IPS DF 19.7 (cell line): ENCODE measurements at regions not wholly inside any gene's neighbourhood (a gene's known extent, or its start where the extent isn't known, plus 50 kb on each side); places are given as distances from the start of the nearest gene placed in this dataset.
"Not testable (repeated sequence)": the region's sequence is repeated elsewhere in the genome, so short reads cannot be mapped to it uniquely, and the experiment has no call there.

Experiments used
- DNase-seq: peaks from one replicate; pipeline ENCODE4 v3.0.0-alpha.2; 2013; ENCODE audit warnings: low read depth, low spot score

DNA sequence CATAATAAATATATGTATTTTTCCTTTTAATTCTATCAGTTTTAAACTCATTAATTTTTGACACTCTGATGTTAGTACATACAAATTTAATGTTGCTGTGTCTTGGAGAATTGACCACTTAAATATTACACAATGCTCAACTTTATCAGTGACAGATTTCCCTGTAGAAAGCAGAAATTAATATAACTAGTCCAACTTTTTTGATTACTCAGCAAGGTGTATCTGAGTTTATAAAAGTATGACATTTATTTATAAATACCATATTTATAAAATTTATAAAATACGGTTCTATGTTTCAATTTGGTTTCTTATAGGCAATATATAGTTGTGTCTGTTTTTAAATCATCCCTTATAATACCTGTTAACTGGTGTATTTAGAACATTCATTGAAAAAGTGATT is 350.0 kb upstream of the EYS start:
- no peak for DNase-seq

DNA sequence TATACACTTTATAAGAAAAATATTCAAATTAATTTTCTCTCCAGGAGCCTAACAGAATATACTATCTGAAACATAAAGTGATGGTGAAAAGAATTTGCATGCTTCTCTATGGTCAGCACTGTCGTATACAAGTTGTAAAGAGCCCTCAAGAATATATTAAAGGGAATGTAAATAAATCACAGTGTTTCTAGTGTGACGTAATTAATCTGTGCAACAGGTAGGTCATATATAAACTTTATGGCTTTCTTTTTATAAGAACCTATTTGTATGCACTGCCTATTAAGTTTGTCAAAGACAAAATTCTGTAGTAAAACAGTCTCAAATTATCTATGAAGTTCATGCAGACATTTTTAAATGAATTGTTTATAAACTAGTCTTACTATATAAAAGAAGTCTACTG is 347.9 kb upstream of the EYS start:
- no peak for DNase-seq

DNA sequence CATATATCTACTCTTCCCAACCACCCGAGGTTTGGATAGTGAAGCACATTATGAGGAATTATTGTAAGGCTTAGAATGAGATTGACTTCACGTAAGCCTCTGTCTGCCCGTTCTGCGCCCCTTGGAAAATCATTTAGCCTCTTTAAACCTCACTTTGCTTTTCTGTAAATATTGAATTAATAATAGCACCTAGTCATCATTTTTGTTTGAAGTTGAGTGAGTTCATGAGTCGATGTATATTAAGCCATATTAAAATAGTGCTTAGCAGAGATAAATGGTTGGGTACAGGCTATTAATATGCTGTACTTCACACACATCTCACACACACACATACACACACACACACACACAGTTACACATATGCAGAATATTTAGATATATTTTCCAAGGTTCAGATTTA is 344.8 kb upstream of the EYS start:
- DNase-seq = no peak

DNA sequence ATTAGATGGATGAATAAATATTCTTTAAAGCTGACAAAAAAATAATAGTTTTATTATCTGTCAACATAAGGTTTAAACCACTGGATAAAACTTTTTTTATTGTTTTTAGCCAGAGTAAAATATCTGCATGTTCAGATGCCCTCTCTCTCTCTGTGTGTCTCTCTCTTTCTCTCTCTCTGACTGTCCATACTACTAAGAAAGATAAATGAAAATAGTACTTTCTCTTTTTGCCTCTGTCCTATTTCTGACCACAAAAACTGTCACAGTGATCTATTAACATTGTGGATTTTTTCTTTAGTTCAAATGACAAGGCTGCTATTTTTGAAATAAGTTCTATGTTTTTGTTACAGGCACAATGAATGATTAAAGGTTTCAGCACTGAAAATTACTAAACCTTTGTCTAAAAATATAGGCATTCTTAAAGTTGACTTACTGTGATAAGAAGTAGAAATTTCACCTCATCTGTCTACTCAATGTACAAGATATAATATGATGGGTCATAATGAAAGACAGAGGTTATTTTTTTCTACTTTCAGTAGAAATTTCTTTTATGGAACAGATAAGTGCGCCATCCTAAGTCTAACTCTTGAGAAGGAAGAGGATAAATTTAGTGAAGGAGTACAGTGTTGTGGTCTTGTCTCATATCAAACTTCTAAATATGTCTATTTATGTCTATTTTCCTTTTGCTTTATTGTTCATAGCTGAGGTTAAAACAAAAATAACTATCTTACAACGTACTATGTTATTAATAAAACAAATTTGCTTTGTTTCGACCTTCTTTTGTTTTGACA is 341.9 kb upstream of the EYS start:
- DNase-seq = no peak

DNA sequence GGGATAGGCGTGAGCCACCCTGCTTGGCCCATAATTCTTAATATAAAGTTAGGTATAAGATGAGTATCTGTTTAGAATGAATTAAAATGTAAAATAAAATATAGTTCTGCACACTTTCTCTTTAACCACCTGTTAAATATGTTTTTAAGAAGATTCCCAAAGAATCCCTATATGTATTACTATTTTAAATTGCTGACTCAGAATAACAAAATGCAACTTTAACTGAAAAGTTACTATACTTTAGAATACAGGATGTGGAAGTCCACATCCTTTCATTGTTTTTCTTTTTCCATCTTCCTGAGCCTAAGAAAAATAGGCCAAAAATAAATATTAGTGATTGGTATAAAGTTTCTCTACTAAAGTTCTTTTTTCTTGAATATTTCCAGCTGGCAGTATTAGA is 325.6 kb upstream of the EYS start:
- no peak for DNase-seq

DNA sequence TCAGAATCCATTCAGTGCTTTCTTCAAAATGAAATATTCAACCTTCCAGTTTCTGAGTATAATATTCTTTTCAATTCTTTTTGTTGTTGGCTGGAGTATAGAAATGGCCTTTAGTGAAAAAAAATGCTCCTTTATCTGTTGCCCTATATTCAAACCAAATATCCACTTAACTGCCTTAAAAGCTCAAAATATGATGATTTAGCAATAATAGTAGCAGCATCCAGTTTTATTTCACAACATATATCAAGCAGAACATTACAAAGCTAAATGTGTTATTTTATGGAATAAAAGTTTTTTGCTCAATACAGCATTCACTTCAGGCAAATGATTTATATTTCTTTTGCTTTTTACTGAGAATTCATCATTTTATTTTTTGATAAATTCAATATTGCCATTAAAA is 322.4 kb upstream of the EYS start:
- DNase-seq = no peak

DNA sequence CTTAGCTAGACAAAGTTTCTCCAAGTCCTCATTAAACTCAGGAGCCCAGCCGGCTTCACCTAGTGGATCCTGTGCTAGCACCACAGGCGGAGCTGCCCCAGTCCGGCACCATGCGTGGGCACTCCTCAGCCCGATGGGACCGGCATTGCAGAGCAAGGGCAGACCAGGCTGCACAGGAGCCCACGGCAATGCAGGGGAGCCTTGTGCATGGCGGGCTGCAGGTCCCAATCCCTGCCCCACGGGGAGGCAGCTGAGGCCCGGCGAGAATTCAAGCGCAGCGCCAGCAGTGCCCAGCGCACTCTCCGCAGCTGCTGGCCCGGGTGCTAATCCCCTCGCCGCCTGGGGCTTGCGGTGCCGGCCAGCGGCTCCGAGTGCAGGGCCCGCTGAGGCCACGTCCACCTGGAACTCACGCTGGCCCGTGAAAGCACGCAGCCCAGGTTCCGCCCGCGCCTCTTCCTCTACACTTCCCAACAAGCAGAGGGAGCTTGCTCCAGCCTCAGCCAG is 292.3 kb upstream of the EYS start:
- DNase-seq = no peak

DNA sequence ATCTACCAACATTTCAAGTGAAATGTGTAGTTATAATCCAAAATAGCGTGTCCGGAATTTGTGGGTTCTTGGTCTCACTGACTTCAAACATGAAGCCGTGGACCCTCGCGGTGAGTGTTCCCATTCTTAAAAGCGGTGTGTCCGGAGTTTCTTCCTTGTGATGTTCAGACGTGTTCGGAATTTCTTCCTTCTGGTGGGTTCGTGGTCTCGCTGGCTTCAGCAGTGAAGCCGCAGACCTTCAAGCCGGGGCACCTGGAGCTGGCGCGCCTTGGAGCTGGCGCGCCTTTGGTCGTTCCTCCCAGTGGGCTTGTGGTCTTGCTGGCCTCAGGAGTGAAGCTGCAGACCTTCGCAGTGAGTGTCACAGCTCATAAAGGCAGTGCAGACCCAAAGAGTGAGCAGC is 291.5 kb upstream of the EYS start:
- no peak for DNase-seq

DNA sequence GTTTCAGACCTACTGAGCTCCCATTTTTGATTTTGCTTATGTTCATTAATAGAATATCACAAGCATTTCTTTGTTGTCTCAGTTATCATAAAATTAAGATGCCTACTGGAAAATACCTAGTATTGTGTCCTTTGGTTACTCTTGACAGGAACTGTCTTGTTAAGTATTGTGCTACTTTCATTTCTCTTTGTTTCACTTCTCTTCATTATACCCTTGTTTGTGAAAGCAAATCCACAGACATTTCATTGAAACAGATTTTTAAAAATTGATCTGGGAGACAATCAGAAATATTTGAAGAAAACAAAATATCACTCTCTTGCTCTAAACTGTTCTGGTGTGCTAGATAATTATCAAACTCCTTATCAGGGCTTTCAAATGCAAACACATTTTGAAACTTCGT is 290.5 kb upstream of the EYS start:
- DNase-seq = no peak

DNA sequence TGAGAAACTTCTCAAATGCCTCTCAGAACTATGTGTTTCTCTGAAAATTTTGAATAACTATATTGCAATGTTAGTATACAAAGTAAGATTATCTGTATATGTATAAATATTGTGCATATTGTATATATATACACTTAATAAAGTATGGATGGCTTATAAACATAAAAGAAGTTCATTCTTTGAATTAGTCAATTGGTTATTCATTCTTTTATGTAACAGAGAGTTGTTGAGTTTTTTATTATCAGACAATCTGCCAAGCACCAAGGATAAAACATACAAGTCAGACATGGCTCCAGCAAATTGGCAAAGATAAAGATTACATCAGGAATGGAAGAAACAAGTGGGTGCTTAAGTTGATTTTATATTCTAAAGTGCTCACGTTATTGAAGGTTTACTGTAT is 289.1 kb upstream of the EYS start:
- no peak for DNase-seq

DNA sequence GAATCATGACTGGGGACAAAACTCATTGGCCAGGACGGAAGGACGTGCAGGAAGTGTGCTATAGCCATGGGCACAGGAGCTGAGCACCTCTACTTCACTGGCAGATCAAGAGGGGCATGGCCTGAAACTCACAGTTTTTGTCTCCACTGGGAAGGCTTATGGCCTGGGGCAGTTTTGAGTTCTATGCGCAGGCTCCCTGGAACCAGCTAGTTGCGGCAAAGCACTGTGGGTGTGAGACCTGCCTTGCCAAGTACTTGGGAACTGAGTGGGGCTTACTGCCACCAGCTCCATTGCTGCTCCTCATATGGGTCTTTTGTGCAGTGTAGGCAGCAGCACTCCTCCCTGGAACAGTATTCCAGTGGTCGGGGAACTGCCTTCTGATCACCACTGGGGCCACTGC is 282.6 kb upstream of the EYS start:
- DNase-seq = no peak

DNA sequence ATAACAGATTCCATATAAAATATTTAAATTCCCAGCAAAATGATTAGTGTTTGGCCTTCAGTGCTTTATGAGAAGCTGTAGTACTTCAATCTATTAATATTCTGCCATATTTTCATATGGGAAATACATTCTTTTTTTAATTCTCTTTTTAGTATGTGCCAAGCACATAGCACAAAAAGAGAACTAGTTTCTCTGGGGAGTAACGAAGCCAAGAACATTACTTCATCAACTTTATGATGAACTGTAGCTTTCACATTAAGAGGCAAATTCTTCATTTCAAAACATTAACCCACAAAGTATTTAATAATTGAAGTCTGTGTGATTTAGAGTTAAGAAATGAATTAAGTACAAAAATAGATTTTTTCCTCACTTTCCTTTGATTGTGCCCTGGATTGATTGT is 281.0 kb upstream of the EYS start:
- DNase-seq = no peak

DNA sequence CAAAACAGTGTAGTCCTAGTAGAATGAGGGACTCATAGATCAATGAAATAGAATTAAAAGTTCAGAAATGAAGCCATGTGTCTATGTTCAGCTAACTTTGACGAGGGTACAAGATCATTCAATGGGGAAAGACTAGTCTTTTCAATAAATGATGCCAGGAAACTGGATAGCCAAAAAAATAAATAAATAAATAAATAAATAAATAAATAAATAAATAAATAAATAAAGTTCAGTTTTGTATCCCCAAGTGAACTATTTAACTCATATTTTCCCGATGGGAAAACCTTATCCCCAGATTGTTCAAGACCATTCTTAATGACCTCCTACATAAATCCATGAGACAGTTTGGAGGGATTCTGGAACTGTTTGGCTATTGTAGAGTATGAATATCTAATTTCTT is 277.1 kb upstream of the EYS start:
- DNase-seq = no peak

DNA sequence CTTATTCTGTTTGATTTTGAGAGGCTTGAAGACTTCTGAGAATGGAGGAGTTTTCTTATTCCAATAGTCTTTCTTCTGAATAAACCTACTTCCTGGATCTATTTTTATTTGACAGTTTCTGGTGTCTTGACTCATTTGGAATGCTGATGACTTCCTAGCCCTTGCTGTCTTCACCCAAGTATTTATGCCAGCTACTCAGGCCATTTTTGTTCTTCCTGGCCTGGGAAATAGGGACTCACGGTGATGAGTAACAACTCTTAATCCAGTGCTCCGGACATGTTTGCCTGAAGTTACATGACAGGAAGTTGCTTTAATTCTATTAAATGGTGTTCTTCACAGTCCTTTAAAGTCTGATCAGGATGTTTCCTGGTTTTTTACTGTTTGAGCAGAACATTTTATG is 272.1 kb upstream of the EYS start:
- DNase-seq = no peak

DNA sequence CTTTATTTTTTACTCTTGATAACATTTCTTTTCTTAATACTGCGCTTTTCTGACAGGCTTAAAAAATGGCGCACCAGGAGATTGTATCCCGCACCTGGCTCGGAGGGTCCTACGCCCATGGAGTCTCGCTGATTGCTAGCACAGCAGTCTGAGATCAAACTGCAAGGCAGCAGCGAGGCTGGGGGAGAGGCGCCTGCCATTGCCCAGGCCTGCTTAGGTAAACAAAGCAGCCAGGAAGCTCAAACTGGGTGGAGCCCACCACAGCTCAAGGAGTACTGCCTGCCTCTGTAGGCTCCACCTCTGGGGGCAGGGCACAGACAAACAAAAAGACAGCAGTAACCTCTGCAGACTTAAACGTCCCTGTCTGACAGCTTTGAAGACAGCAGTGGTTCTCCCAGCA is 264.2 kb upstream of the EYS start:
- DNase-seq = not testable (repeated sequence)

DNA sequence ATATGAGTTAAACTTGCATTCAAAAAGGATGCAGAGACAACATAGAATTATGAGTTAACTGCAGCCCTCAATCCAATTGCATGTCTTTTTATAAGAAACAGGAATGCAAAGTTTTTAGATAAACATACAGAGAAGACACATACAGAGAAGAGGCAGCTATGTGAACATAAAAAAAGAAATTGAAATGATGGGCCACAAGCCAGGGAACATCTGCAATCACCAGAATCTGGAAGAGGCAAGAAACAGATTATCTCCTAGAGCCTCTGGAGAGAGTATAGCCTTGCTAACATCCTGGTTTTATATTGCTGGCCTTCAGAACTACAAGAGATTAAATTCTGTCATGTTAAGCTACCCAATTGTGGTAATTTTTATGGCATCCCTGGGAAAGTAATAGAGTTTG is 257.2 kb upstream of the EYS start:
- no peak for DNase-seq

DNA sequence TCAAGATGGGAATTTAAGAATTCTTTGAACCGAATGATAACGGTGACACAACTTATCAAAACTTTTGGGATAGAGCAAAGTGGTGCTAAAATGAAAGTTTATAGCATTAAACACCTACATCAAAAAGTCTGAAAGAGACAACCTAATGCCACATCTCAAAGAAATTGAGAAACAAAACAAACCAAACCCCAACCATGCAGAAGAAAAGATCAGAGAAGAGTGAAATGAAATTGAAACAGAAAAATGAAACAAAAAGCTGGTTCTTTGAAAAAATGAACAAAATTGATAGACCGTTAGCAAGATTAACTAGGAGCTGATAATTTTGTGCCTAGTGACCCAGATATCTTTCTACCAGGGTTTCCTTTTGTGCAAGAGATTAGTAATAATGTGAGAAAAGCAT is 248.0 kb upstream of the EYS start:
- DNase-seq = no peak

DNA sequence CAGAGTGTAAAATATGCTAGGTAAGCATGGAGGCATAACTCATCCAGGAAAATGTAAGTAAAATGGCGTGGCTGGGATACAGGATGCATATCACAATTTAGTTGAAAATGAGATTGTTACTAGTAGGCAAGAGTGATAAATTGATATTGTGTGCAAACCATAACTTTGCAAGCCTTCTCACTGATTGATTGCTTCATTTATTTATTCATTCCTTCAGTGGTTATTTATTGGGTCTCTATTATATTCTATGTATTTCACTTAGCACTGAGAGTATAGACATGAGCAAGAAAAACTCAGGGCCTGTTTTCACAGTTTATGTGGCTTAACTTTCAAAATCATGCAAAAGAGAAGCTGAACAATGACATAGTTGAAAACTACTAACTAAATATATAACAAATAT is 241.0 kb upstream of the EYS start:
- no peak for DNase-seq

DNA sequence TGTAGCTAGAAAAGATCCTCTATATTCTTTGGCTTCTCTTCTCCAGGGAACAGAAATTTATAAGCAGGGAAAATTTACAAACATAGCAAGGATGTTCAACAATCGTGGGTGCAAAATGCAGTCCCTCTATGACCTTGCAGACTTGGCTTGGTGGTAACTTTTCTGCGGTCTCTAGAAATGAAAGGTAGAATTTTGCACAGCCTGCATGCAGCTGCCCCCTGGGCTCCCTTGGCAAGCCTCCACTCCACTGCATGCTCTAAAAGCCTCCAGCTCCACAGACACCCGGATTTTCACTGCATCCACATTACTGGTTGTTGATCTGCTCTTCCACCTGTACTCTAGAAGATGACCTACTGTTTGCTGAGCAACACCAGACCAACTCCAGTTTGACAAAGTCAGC is 236.5 kb upstream of the EYS start:
- no peak for DNase-seq

DNA sequence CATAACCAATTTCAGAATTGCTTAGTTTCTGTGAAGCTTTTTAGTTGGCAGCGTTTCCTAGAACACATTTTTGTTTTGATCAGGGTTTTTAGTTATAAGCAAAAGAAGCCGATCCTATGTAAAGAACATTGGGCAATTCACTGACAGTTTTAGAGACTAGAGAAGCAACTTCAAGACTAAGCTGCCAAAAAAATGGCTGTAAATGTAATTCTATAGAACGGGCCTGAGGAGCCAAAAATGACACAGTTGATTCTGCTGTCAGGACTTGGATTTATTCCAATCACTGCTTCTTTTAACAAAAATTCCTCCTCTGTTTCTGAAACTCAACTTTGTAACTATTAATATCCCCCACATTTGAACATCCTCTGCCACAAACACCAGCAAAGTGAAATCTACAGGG is 236.0 kb upstream of the EYS start:
- DNase-seq = no peak

DNA sequence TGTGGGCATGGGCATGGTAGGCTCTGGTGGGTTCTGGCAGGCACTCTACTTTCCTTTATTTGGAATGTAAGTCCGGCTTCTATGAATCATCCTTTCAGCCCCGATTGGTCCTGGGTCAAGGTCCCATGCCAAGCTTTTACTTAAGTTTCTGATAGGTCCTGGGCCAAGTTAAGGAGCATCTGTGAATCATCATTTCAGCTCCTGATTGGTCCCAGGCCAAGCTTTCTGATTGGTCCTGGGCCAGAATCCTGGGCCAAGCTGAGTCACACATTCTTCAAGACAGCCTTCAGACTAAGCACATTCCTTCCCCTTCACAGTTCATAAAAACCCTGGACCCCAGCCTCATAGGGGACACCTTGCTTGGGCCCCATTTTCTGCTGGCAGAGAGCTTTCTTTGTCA is 231.0 kb upstream of the EYS start:
- no peak for DNase-seq

DNA sequence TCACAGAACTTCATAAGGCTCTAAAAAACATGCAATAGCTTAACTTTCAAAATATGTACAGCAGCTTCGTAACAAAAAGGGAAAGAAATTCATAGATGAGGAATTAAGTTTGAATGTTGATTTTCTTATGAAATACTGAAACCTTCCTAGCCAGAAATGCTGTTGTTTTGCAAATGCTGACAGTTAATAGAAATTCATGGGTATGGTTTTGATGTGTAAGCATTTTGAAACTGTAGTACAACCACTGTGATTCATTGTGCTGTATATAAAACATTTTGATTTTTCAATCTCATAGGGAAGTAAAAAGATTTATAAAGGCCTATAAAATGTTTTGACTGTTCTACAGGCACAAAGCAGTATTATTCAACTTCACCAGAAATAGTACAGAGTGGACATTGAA is 228.4 kb upstream of the EYS start:
- no peak for DNase-seq

DNA sequence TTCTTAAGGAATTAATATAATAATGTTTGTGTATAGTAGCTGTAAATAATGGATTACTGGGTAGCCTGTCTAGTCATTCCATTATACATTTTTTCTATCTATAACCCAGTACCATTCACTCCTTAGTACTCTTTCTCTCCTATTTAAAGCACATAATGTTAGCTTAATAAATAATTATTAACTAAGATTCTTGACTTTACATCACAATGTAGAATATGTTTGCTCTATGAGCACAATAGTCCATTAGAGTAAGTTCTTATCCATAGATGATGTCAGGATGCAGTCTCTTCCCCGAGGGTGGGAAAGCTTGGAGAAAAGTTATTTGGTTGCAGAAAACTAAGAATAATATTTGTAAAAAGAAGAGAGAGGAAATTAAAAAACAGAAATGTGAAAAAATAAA is 226.4 kb upstream of the EYS start:
- no peak for DNase-seq

DNA sequence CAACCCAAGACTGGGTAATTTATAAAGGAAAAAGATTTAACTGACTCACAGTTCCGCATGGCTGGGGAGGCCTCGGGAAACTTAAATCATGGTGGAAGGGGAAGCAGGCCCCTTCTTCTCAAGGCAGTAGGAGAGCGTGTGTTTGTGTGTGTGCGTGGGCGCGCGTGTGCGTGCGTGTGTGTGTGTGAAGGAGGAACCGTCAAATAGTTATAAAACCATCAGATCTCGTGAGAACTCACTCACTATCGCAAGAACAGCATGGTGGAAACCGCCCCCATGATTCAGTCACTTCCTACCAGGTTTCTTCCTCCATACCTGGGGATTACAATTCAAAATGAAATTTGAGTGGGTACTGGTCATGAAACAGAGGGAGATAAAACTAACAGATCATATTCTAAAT is 220.1 kb upstream of the EYS start:
- DNase-seq = no peak
